ENCODE measurements at regions not wholly inside any gene's neighbourhood (a gene's known extent, or its start where the extent isn't known, plus 50 kb on each side); places are given as distances from the start of the nearest gene placed in this dataset.

GRCh38 chr7:106768324-106768751, 96.7 kb upstream of the PIK3CG start:
- no CpG with 5 or more reads among the region's 4 CpGs for WGBS (ENCODE audit: extremely low coverage, insufficient coverage, insufficient read length)
- no peak overlapping the region for H4K8ac ChIP-seq (ENCODE audit: low read depth, low read length)

GRCh38 chr7:106770191-106770590, 94.9 kb upstream of the PIK3CG start:
- no peak overlapping the region for H3K9ac ChIP-seq (ENCODE audit: low read length)
- H3K79me2 ChIP-seq (ENCODE audit: control insufficient read depth, insufficient read depth, low read length, poor library complexity): peaks cover 1% of the 10 kb centered on the region
- H3K27ac ChIP-seq (ENCODE audit: low read depth, low read length): peak overlapping the region; percentile 64
- no peak overlapping the region for H2AFZ ChIP-seq (ENCODE audit: insufficient read depth, low read length, poor library complexity)
- H3K4ac ChIP-seq (ENCODE audit: low read depth, low read length): no peak overlapping the region
- H3K18ac ChIP-seq (ENCODE audit: low read length): no peak overlapping the region
- H2AK5ac ChIP-seq (ENCODE audit: low read length): no peak overlapping the region
- H4K91ac ChIP-seq (ENCODE audit: low read depth, low read length): no peak overlapping the region
- H3K4me3 ChIP-seq (ENCODE audit: low read depth, low read length): no peak overlapping the region
- no peak overlapping the region for H2BK5ac ChIP-seq (ENCODE audit: low read depth, low read length, poor library complexity)
- no peak overlapping the region for H3K23ac ChIP-seq (ENCODE audit: low read length)
- no peak overlapping the region for H2BK120ac ChIP-seq (ENCODE audit: insufficient read depth, low read length, poor library complexity)
- no CpG with 5 or more reads among the region's 2 CpGs for WGBS (ENCODE audit: extremely low coverage, insufficient coverage, insufficient read length)
- H3K9me3 ChIP-seq (ENCODE audit: insufficient read depth, low read depth, low read length): no peaks in the 10 kb centered on the region
- H3K27me3 ChIP-seq (ENCODE audit: insufficient read depth, low read length): no peaks in the 10 kb centered on the region
- peak; percentile 79 to 93 for DNase-seq
- peaks cover 15 to 23% of the 10 kb centered on the region in 2 experiments for H3K4me1 ChIP-seq (ENCODE audit: control insufficient read depth in 1 of 2, insufficient read depth in 2 of 2, low read length in 2 of 2)
- peak overlapping the region; percentile 25 for H3K4me2 ChIP-seq (ENCODE audit: low read length)
- no peaks in the 10 kb centered on the region for H3K36me3 ChIP-seq (ENCODE audit: control insufficient read depth in 1 of 2, insufficient read depth in 2 of 2, low read length in 2 of 2)
- no peak overlapping the region for H3K14ac ChIP-seq (ENCODE audit: low read length)
- H4K8ac ChIP-seq (ENCODE audit: low read depth, low read length): no peak overlapping the region
- no peak overlapping the region for H4K12ac ChIP-seq (ENCODE audit: low read depth, low read length)
- H3K79me1 ChIP-seq (ENCODE audit: low read length): peaks cover 11% of the 10 kb centered on the region
- no peak overlapping the region for H2BK12ac ChIP-seq (ENCODE audit: low read length)

More at GRCh38 chr7:106768324-106768751, 96.7 kb upstream of the PIK3CG start:
- Histone ChIP-seq H2BK5ac (ENCODE audit: low read depth, low read length, poor library complexity) (no peak overlapping the region), H2AK5ac (ENCODE audit: low read length) (no peak overlapping the region), H2BK120ac (ENCODE audit: insufficient read depth, low read length, poor library complexity) (peak overlapping the region; percentile 5), H3K36me3 (ENCODE audit: control insufficient read depth in 1 of 2, insufficient read depth in 2 of 2, low read length in 2 of 2) (no peaks in the 10 kb centered on the region), H3K14ac (ENCODE audit: low read length) (no peak overlapping the region), H3K4me2 (ENCODE audit: low read length) (no peak overlapping the region), H3K4me1 (ENCODE audit: control insufficient read depth in 1 of 2, insufficient read depth in 2 of 2, low read length in 2 of 2) (peaks cover 15 to 17% of the 10 kb centered on the region in 2 experiments), H3K18ac (ENCODE audit: low read length) (no peak overlapping the region), H4K12ac (ENCODE audit: low read depth, low read length) (no peak overlapping the region), H3K23ac (ENCODE audit: low read length) (no peak overlapping the region), H3K4ac (ENCODE audit: low read depth, low read length) (no peak overlapping the region), H3K27ac (ENCODE audit: low read depth, low read length) (no peak overlapping the region), H3K4me3 (ENCODE audit: low read depth, low read length) (no peak overlapping the region), H2AFZ (ENCODE audit: insufficient read depth, low read length, poor library complexity) (no peak overlapping the region), H3K9me3 (ENCODE audit: insufficient read depth, low read depth, low read length) (no peaks in the 10 kb centered on the region), H2BK12ac (ENCODE audit: low read length) (peak overlapping the region; percentile 37), H3K79me2 (ENCODE audit: control insufficient read depth, insufficient read depth, low read length, poor library complexity) (peaks cover 1% of the 10 kb centered on the region), H3K27me3 (ENCODE audit: insufficient read depth, low read length) (no peaks in the 10 kb centered on the region), H3K79me1 (ENCODE audit: low read length) (peaks cover 7% of the 10 kb centered on the region), H3K9ac (ENCODE audit: low read length) (no peak overlapping the region), H4K91ac (ENCODE audit: low read depth, low read length) (no peak overlapping the region)
- DNase-seq: no peak

- H2BK120ac ChIP-seq (ENCODE audit: insufficient read depth, low read length, poor library complexity): no peak overlapping the region
- H2BK5ac ChIP-seq (ENCODE audit: low read depth, low read length, poor library complexity): no peak overlapping the region
- H4K8ac ChIP-seq (ENCODE audit: low read depth, low read length): no peak overlapping the region
- H3K79me2 ChIP-seq (ENCODE audit: control insufficient read depth, insufficient read depth, low read length, poor library complexity): no peaks in the 10 kb centered on the region
- no peak overlapping the region for H2AFZ ChIP-seq (ENCODE audit: insufficient read depth, low read length, poor library complexity)
- no peaks in the 10 kb centered on the region for H3K36me3 ChIP-seq (ENCODE audit: control insufficient read depth in 1 of 2, insufficient read depth in 2 of 2, low read length in 2 of 2)
- no peak overlapping the region for H2BK12ac ChIP-seq (ENCODE audit: low read length)
- peak in 1 of 2 donors; percentile 66 for DNase-seq
- H3K4me3 ChIP-seq (ENCODE audit: low read depth, low read length): no peak overlapping the region
- no peak overlapping the region for H3K27ac ChIP-seq (ENCODE audit: low read depth, low read length)
- peak overlapping the region; percentile 11 for H4K91ac ChIP-seq (ENCODE audit: low read depth, low read length)
- no peak overlapping the region for H3K4me2 ChIP-seq (ENCODE audit: low read length)
- H3K9ac ChIP-seq (ENCODE audit: low read length): no peak overlapping the region
- H3K23ac ChIP-seq (ENCODE audit: low read length): no peak overlapping the region
- peaks cover 8 to 21% of the 10 kb centered on the region in 2 experiments for H3K4me1 ChIP-seq (ENCODE audit: control insufficient read depth in 1 of 2, insufficient read depth in 2 of 2, low read length in 2 of 2)
- no peak overlapping the region for H2AK5ac ChIP-seq (ENCODE audit: low read length)
- peaks cover 14% of the 10 kb centered on the region for H3K79me1 ChIP-seq (ENCODE audit: low read length)
- no peak overlapping the region for H4K12ac ChIP-seq (ENCODE audit: low read depth, low read length)
- no peak overlapping the region for H3K18ac ChIP-seq (ENCODE audit: low read length)
- H3K27me3 ChIP-seq (ENCODE audit: insufficient read depth, low read length): no peaks in the 10 kb centered on the region
- no peak overlapping the region for H3K14ac ChIP-seq (ENCODE audit: low read length)
- WGBS (ENCODE audit: extremely low coverage, insufficient coverage, insufficient read length): no CpG with 5 or more reads among the region's 3 CpGs
- no peaks in the 10 kb centered on the region for H3K9me3 ChIP-seq (ENCODE audit: insufficient read depth, low read depth, low read length)
- H3K4ac ChIP-seq (ENCODE audit: low read depth, low read length): no peak overlapping the region
Measured at GRCh38 chr7:106772655-106773108, 92.4 kb upstream of the PIK3CG start.

GRCh38 chr7:106773228-106773627, 91.9 kb upstream of the PIK3CG start:
- Histone ChIP-seq H3K18ac (ENCODE audit: low read length) (no peak overlapping the region), H2BK12ac (ENCODE audit: low read length) (no peak overlapping the region), H3K79me2 (ENCODE audit: control insufficient read depth, insufficient read depth, low read length, poor library complexity) (no peaks in the 10 kb centered on the region), H2BK120ac (ENCODE audit: insufficient read depth, low read length, poor library complexity) (peak overlapping the region; percentile 46), H4K8ac (ENCODE audit: low read depth, low read length) (no peak overlapping the region), H2AK5ac (ENCODE audit: low read length) (no peak overlapping the region), H4K91ac (ENCODE audit: low read depth, low read length) (peak overlapping the region; percentile 5), H3K9ac (ENCODE audit: low read length) (no peak overlapping the region), H3K27me3 (ENCODE audit: insufficient read depth, low read length) (no peaks in the 10 kb centered on the region), H3K4ac (ENCODE audit: low read depth, low read length) (no peak overlapping the region), H3K36me3 (ENCODE audit: control insufficient read depth in 1 of 2, insufficient read depth in 2 of 2, low read length in 2 of 2) (no peaks in the 10 kb centered on the region), H4K12ac (ENCODE audit: low read depth, low read length) (no peak overlapping the region), H3K23ac (ENCODE audit: low read length) (no peak overlapping the region), H3K79me1 (ENCODE audit: low read length) (peaks cover 14% of the 10 kb centered on the region), H3K9me3 (ENCODE audit: insufficient read depth, low read depth, low read length) (no peaks in the 10 kb centered on the region), H2BK5ac (ENCODE audit: low read depth, low read length, poor library complexity) (no peak overlapping the region), H3K4me1 (ENCODE audit: control insufficient read depth in 1 of 2, insufficient read depth in 2 of 2, low read length in 2 of 2) (peaks cover 8 to 21% of the 10 kb centered on the region in 2 experiments), H3K4me2 (ENCODE audit: low read length) (no peak overlapping the region), H3K4me3 (ENCODE audit: low read depth, low read length) (no peak overlapping the region), H3K27ac (ENCODE audit: low read depth, low read length) (peak overlapping the region; percentile 4), H3K14ac (ENCODE audit: low read length) (no peak overlapping the region), H2AFZ (ENCODE audit: insufficient read depth, low read length, poor library complexity) (no peak overlapping the region)
- no CpG with 5 or more reads among the region's 1 CpG for WGBS (ENCODE audit: extremely low coverage, insufficient coverage, insufficient read length)
- DNase-seq: peak in 1 of 2 donors; percentile 38
